ENCODE measurements at regions not wholly inside any gene's neighbourhood (a gene's known extent, or its start where the extent isn't known, plus 50 kb on each side); places are given as distances from the start of the nearest gene placed in this dataset.

GRCh38 chr4:58111818-58112217 is 1001.6 kb upstream of the IGFBP7 start:
- H3K4me3 ChIP-seq (ENCODE audit: low read depth, low read length): no peak overlapping the region
- H3K4me1 Mint-ChIP-seq (ENCODE audit: low read depth, unreplicated experiment): no peaks in the 10 kb centered on the region
- no peaks in the 10 kb centered on the region for H3K36me3 Mint-ChIP-seq (ENCODE audit: insufficient read depth, unreplicated experiment)
- H3K4me3 Mint-ChIP-seq (ENCODE audit: unreplicated experiment): no peak overlapping the region
- BruUV-seq (replicated peaks): no TSS peak
- no peak for TF ChIP-seq CTCF (IDR thresholded peaks at IDR 0.05; ENCODE audit: insufficient read depth in 1 of 2, low read depth in 1 of 2, low read length in 1 of 2, severe bottlenecking in 1 of 2, unreplicated experiment in 1 of 2)
- no peaks in the 10 kb centered on the region for H3K9me3 Mint-ChIP-seq (ENCODE audit: unreplicated experiment)
- H3K4me1 ChIP-seq: no peaks in the 10 kb centered on the region
- H3K27ac Mint-ChIP-seq (ENCODE audit: unreplicated experiment): no peak overlapping the region
- intact Hi-C loops (cut with micrococcal nuclease; ENCODE audit: unreplicated experiment): no loop called here
- no peaks in the 10 kb centered on the region for H3K27me3 Mint-ChIP-seq (ENCODE audit: insufficient read depth, unreplicated experiment)
- no peaks in the 10 kb centered on the region for H3K36me3 ChIP-seq (ENCODE audit: control insufficient read depth, insufficient read depth, low read length)
- H3K27me3 ChIP-seq (replicated peaks; ENCODE audit: control insufficient read depth, insufficient read depth, low read length): no peaks in the 10 kb centered on the region
- ChIA-PET POLR2A (no interaction called here), CTCF (no interaction called here)
- no peaks in the 10 kb centered on the region for H3K9me3 ChIP-seq
- no peak for DNase-seq

DNA sequence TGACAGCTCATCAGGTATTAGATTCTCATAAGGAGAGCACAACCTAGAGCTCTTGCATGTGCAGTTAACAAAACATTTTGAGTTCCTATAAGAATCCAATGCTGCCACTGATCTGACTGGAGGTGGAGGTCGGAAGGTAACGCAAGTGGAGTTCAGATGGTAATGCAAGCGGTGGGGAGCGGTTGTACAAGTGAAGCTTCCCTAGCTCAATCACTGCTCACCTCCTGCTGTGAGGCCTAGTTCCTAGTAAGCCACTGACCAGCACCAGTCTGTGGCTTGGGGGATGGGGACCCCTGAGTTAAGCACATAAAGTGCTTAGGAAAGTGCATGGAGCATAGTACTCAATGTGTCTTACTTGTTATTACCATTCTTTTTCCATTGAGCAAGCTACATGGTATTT is 983.2 kb upstream of the IGFBP7 start:
- Mint-ChIP-seq H3K27ac (ENCODE audit: unreplicated experiment) (no peak overlapping the region), H3K27me3 (ENCODE audit: insufficient read depth, unreplicated experiment) (no peaks in the 10 kb centered on the region), H3K9me3 (ENCODE audit: unreplicated experiment) (no peaks in the 10 kb centered on the region), H3K4me1 (ENCODE audit: low read depth, unreplicated experiment) (no peaks in the 10 kb centered on the region), H3K36me3 (ENCODE audit: insufficient read depth, unreplicated experiment) (no peaks in the 10 kb centered on the region), H3K4me3 (ENCODE audit: unreplicated experiment) (no peak overlapping the region)
- ChIA-PET CTCF (no interaction called here), POLR2A (no interaction called here)
- TF ChIP-seq CTCF (IDR thresholded peaks at IDR 0.05; ENCODE audit: insufficient read depth in 1 of 2, low read depth in 1 of 2, low read length in 1 of 2, severe bottlenecking in 1 of 2, unreplicated experiment in 1 of 2): no peak
- DNase-seq: no peak
- H3K9me3 ChIP-seq: no peaks in the 10 kb centered on the region
- H3K36me3 ChIP-seq (ENCODE audit: control insufficient read depth, insufficient read depth, low read length): no peaks in the 10 kb centered on the region
- intact Hi-C loops (cut with micrococcal nuclease; ENCODE audit: unreplicated experiment): no loop called here
- H3K4me1 ChIP-seq: no peaks in the 10 kb centered on the region
- H3K27me3 ChIP-seq (replicated peaks; ENCODE audit: control insufficient read depth, insufficient read depth, low read length): no peaks in the 10 kb centered on the region
- H3K4me3 ChIP-seq (ENCODE audit: low read depth, low read length): no peak overlapping the region
- no TSS peak for BruUV-seq (replicated peaks)

- H3K36me3 Mint-ChIP-seq (ENCODE audit: insufficient read depth, unreplicated experiment): no peaks in the 10 kb centered on the region
- Histone ChIP-seq H3K27me3 (replicated peaks; ENCODE audit: control insufficient read depth, insufficient read depth, low read length) (no peaks in the 10 kb centered on the region), H3K9me3 (no peaks in the 10 kb centered on the region), H3K36me3 (ENCODE audit: control insufficient read depth, insufficient read depth, low read length) (no peaks in the 10 kb centered on the region), H3K4me1 (no peaks in the 10 kb centered on the region), H3K4me3 (ENCODE audit: low read depth, low read length) (no peak overlapping the region)
- no peaks in the 10 kb centered on the region for H3K9me3 Mint-ChIP-seq (ENCODE audit: unreplicated experiment)
- TF ChIP-seq CTCF (IDR thresholded peaks at IDR 0.05; ENCODE audit: insufficient read depth in 1 of 2, low read depth in 1 of 2, low read length in 1 of 2, severe bottlenecking in 1 of 2, unreplicated experiment in 1 of 2): no peak
- intact Hi-C loops (cut with micrococcal nuclease; ENCODE audit: unreplicated experiment): no loop called here
- H3K4me1 Mint-ChIP-seq (ENCODE audit: low read depth, unreplicated experiment): no peaks in the 10 kb centered on the region
- no TSS peak for BruUV-seq (replicated peaks)
- DNase-seq: no peak
- H3K27me3 Mint-ChIP-seq (ENCODE audit: insufficient read depth, unreplicated experiment): no peaks in the 10 kb centered on the region
- H3K27ac Mint-ChIP-seq (ENCODE audit: unreplicated experiment): no peak overlapping the region
- no peak overlapping the region for H3K4me3 Mint-ChIP-seq (ENCODE audit: unreplicated experiment)
- POLR2A ChIA-PET: no interaction called here
- CTCF ChIA-PET: no interaction called here
Measured at GRCh38 chr4:58090539-58090938, 980.4 kb upstream of the IGFBP7 start.

All from Caco-2 (cell line).